Breast epithelium (tissue), 3 donors: ENCODE measurements at regions not wholly inside any gene's neighbourhood (a gene's known extent, or its start where the extent isn't known, plus 50 kb on each side); places are given as distances from the start of the nearest gene placed in this dataset.

ENCODE experiments used
- POLR2A ChIP-seq: fragments of 450-650 bp; IDR thresholded peaks from one replicate; pipeline ENCODE4 v1.6.1; 2016; ENCODE audit warnings: antibody characterized with exemption, mild to moderate bottlenecking, moderate library complexity
- POLR2AphosphoS5 ChIP-seq, 3 donors: sonication (generic); formaldehyde crosslinking; IDR thresholded peaks; one replicate each; pipeline ENCODE4 v1.6.1; 2017; ENCODE audit warnings: antibody characterized with exemption in 3 of 3

DNA sequence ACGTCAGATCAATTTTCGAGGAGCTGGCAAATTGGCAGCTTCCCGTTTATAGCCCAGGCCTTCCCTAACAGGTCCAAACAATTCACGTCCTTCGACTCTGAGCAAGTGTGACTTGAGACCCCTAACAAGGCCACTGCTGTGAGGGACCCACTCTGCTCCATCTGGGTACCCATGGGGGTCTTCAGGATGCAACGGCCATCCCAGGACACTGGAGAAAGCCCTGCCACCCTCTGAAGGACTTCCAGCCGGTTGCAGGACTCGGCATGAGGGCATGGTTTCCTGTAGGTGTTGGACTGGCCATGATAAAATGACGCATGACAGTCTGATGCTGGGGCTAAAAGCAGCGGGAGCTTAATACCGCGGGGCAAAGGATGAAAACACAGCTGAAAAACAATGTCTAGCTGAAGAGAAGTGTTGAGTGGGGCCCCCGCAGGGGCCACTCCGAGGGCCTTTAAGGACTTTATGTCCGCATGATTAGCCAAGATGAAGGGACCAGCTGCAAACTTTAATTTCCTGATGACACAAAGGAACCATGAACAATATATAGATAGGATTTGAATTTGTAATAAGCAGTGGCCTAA is 113.3 kb upstream of the ZNF521 start:
- TF ChIP-seq POLR2AphosphoS5 (IDR thresholded peaks at IDR 0.05) (no peak), POLR2A (no peak)
